ENCODE measurements at regions not wholly inside any gene's neighbourhood (a gene's known extent, or its start where the extent isn't known, plus 50 kb on each side); places are given as distances from the start of the nearest gene placed in this dataset.

GRCh38 chr9:79968533-79968932 lies 396.8 kb downstream of the TLE4 start:
- no peak for DNase-seq
- Histone ChIP-seq H3K36me3 (ENCODE audit: control insufficient read depth in 3 of 3, insufficient read depth in 2 of 3, low read depth in 1 of 3, low read length in 3 of 3) (no peaks in the 10 kb centered on the region), H3K9me3 (ENCODE audit: control insufficient read depth in 2 of 2, insufficient read depth in 1 of 2, low read depth in 1 of 2, low read length in 1 of 2) (no peaks in the 10 kb centered on the region), H3K4me1 (ENCODE audit: control insufficient read depth in 3 of 3, insufficient read depth in 2 of 3, low read depth in 1 of 3, low read length in 2 of 3) (no peaks in the 10 kb centered on the region), H3K27ac (ENCODE audit: low read depth in 1 of 3, low read length in 2 of 3) (no peak overlapping the region), H3K27me3 (ENCODE audit: control insufficient read depth in 3 of 3, insufficient read depth in 3 of 3, low read length in 3 of 3) (no peaks in the 10 kb centered on the region), H3K4me3 (ENCODE audit: low read depth in 1 of 3, low read length in 3 of 3) (no peak overlapping the region)
- FAIRE-seq, result no peak
- 73 to 77% (median 73%) methylated on average over 1 of the region's 1 CpG for WGBS, 3 donors

- H3K4me1 ChIP-seq (ENCODE audit: control insufficient read depth in 3 of 3, insufficient read depth in 2 of 3, low read depth in 1 of 3, low read length in 2 of 3), result no peaks in the 10 kb centered on the region
- 75 to 82% (median 80%) methylated on average over 3 of the region's 3 CpGs for WGBS, 3 donors
- FAIRE-seq (no peak), DNase-seq (no peak)
- no peaks in the 10 kb centered on the region for H3K9me3 ChIP-seq (ENCODE audit: control insufficient read depth in 2 of 2, insufficient read depth in 1 of 2, low read depth in 1 of 2, low read length in 1 of 2)
- no peak overlapping the region for H3K27ac ChIP-seq (ENCODE audit: low read depth in 1 of 3, low read length in 2 of 3)
- no peaks in the 10 kb centered on the region for H3K36me3 ChIP-seq (ENCODE audit: control insufficient read depth in 3 of 3, insufficient read depth in 2 of 3, low read depth in 1 of 3, low read length in 3 of 3)
- no peaks in the 10 kb centered on the region for H3K27me3 ChIP-seq (ENCODE audit: control insufficient read depth in 3 of 3, insufficient read depth in 3 of 3, low read length in 3 of 3)
- no peak overlapping the region for H3K4me3 ChIP-seq (ENCODE audit: low read depth in 1 of 3, low read length in 3 of 3)
Observed at GRCh38 chr9:79962836-79963235, 391.1 kb downstream of the TLE4 start.

GRCh38 chr9:79962150-79962549 lies 390.4 kb downstream of the TLE4 start:
- no peaks in the 10 kb centered on the region for H3K36me3 ChIP-seq (ENCODE audit: control insufficient read depth in 3 of 3, insufficient read depth in 2 of 3, low read depth in 1 of 3, low read length in 3 of 3)
- no peak for FAIRE-seq
- H3K27me3 ChIP-seq (ENCODE audit: control insufficient read depth in 3 of 3, insufficient read depth in 3 of 3, low read length in 3 of 3), result no peaks in the 10 kb centered on the region
- H3K27ac ChIP-seq (ENCODE audit: low read depth in 1 of 3, low read length in 2 of 3), result no peak overlapping the region
- no peak overlapping the region for H3K4me3 ChIP-seq (ENCODE audit: low read depth in 1 of 3, low read length in 3 of 3)
- no peaks in the 10 kb centered on the region for H3K4me1 ChIP-seq (ENCODE audit: control insufficient read depth in 3 of 3, insufficient read depth in 2 of 3, low read depth in 1 of 3, low read length in 2 of 3)
- no peak for DNase-seq
- H3K9me3 ChIP-seq (ENCODE audit: control insufficient read depth in 2 of 2, insufficient read depth in 1 of 2, low read depth in 1 of 2, low read length in 1 of 2), result no peaks in the 10 kb centered on the region
- 81 to 97% (median 91%) methylated on average over 1 of the region's 1 CpG for WGBS, 3 donors

GRCh38 chr9:79955300-79955699 lies 383.5 kb downstream of the TLE4 start:
- no peaks in the 10 kb centered on the region for H3K4me1 ChIP-seq (ENCODE audit: control insufficient read depth in 3 of 3, insufficient read depth in 2 of 3, low read depth in 1 of 3, low read length in 2 of 3)
- 66 to 79% (median 73%) methylated on average over 3 of the region's 3 CpGs for WGBS, 3 donors
- no peaks in the 10 kb centered on the region for H3K27me3 ChIP-seq (ENCODE audit: control insufficient read depth in 3 of 3, insufficient read depth in 3 of 3, low read length in 3 of 3)
- no peak overlapping the region for H3K4me3 ChIP-seq (ENCODE audit: low read depth in 1 of 3, low read length in 3 of 3)
- DNase-seq (no peak), FAIRE-seq (no peak)
- H3K36me3 ChIP-seq (ENCODE audit: control insufficient read depth in 3 of 3, insufficient read depth in 2 of 3, low read depth in 1 of 3, low read length in 3 of 3), result no peaks in the 10 kb centered on the region
- H3K9me3 ChIP-seq (ENCODE audit: control insufficient read depth in 2 of 2, insufficient read depth in 1 of 2, low read depth in 1 of 2, low read length in 1 of 2), result peaks cover 0 to 3% of the 10 kb centered on the region in 2 donors
- no peak overlapping the region for H3K27ac ChIP-seq (ENCODE audit: low read depth in 1 of 3, low read length in 2 of 3)

GRCh38 chr9:79953908-79954307 lies 382.1 kb downstream of the TLE4 start:
- FAIRE-seq (peak; percentile 84), DNase-seq (no peak)
- no peaks in the 10 kb centered on the region for H3K27me3 ChIP-seq (ENCODE audit: control insufficient read depth in 3 of 3, insufficient read depth in 3 of 3, low read length in 3 of 3)
- no peak overlapping the region for H3K27ac ChIP-seq (ENCODE audit: low read depth in 1 of 3, low read length in 2 of 3)
- peaks cover 0 to 6% of the 10 kb centered on the region in 2 donors for H3K9me3 ChIP-seq (ENCODE audit: control insufficient read depth in 2 of 2, insufficient read depth in 1 of 2, low read depth in 1 of 2, low read length in 1 of 2)
- no peak overlapping the region for H3K4me3 ChIP-seq (ENCODE audit: low read depth in 1 of 3, low read length in 3 of 3)
- no peaks in the 10 kb centered on the region for H3K4me1 ChIP-seq (ENCODE audit: control insufficient read depth in 3 of 3, insufficient read depth in 2 of 3, low read depth in 1 of 3, low read length in 2 of 3)
- no peaks in the 10 kb centered on the region for H3K36me3 ChIP-seq (ENCODE audit: control insufficient read depth in 3 of 3, insufficient read depth in 2 of 3, low read depth in 1 of 3, low read length in 3 of 3)

- Histone ChIP-seq H3K4me3 (ENCODE audit: low read depth in 1 of 3, low read length in 3 of 3) (no peak overlapping the region), H3K27me3 (ENCODE audit: control insufficient read depth in 3 of 3, insufficient read depth in 3 of 3, low read length in 3 of 3) (no peaks in the 10 kb centered on the region), H3K36me3 (ENCODE audit: control insufficient read depth in 3 of 3, insufficient read depth in 2 of 3, low read depth in 1 of 3, low read length in 3 of 3) (no peaks in the 10 kb centered on the region), H3K9me3 (ENCODE audit: control insufficient read depth in 2 of 2, insufficient read depth in 1 of 2, low read depth in 1 of 2, low read length in 1 of 2) (peaks cover 0 to 6% of the 10 kb centered on the region in 2 donors), H3K27ac (ENCODE audit: low read depth in 1 of 3, low read length in 2 of 3) (no peak overlapping the region), H3K4me1 (ENCODE audit: control insufficient read depth in 3 of 3, insufficient read depth in 2 of 3, low read depth in 1 of 3, low read length in 2 of 3) (no peaks in the 10 kb centered on the region)
- DNase-seq (no peak), FAIRE-seq (no peak)
- WGBS, 3 donors, result 88 to 91% (median 90%) methylated on average over 2 of the region's 2 CpGs
Observed at GRCh38 chr9:79952401-79952800, 380.6 kb downstream of the TLE4 start.

GRCh38 chr9:79946712-79947111 lies 374.9 kb downstream of the TLE4 start:
- FAIRE-seq (no peak), DNase-seq (no peak)
- 75 to 89% (median 86%) methylated on average over 2 of the region's 2 CpGs for WGBS, 3 donors

GRCh38 chr9:79945495-79945894 lies 373.7 kb downstream of the TLE4 start:
- DNase-seq (no peak), FAIRE-seq (no peak)
- Histone ChIP-seq H3K4me1 (ENCODE audit: control insufficient read depth in 3 of 3, insufficient read depth in 2 of 3, low read depth in 1 of 3, low read length in 2 of 3) (no peaks in the 10 kb centered on the region), H3K27ac (ENCODE audit: low read depth in 1 of 3, low read length in 2 of 3) (no peak overlapping the region), H3K27me3 (ENCODE audit: control insufficient read depth in 3 of 3, insufficient read depth in 3 of 3, low read length in 3 of 3) (peaks cover 0 to 2% (median 0%) of the 10 kb centered on the region in 3 donors), H3K36me3 (ENCODE audit: control insufficient read depth in 3 of 3, insufficient read depth in 2 of 3, low read depth in 1 of 3, low read length in 3 of 3) (no peaks in the 10 kb centered on the region), H3K4me3 (ENCODE audit: low read depth in 1 of 3, low read length in 3 of 3) (no peak overlapping the region), H3K9me3 (ENCODE audit: control insufficient read depth in 2 of 2, insufficient read depth in 1 of 2, low read depth in 1 of 2, low read length in 1 of 2) (peaks cover 0 to 3% of the 10 kb centered on the region in 2 donors)

More at GRCh38 chr9:79946712-79947111, 374.9 kb downstream of the TLE4 start:
- Histone ChIP-seq H3K4me3 (ENCODE audit: low read depth in 1 of 3, low read length in 3 of 3) (no peak overlapping the region), H3K27me3 (ENCODE audit: control insufficient read depth in 3 of 3, insufficient read depth in 3 of 3, low read length in 3 of 3) (peaks cover 0 to 2% (median 0%) of the 10 kb centered on the region in 3 donors), H3K4me1 (ENCODE audit: control insufficient read depth in 3 of 3, insufficient read depth in 2 of 3, low read depth in 1 of 3, low read length in 2 of 3) (no peaks in the 10 kb centered on the region), H3K27ac (ENCODE audit: low read depth in 1 of 3, low read length in 2 of 3) (no peak overlapping the region), H3K9me3 (ENCODE audit: control insufficient read depth in 2 of 2, insufficient read depth in 1 of 2, low read depth in 1 of 2, low read length in 1 of 2) (peaks cover 0 to 3% of the 10 kb centered on the region in 2 donors), H3K36me3 (ENCODE audit: control insufficient read depth in 3 of 3, insufficient read depth in 2 of 3, low read depth in 1 of 3, low read length in 3 of 3) (no peaks in the 10 kb centered on the region)

GRCh38 chr9:79945016-79945415 lies 373.3 kb downstream of the TLE4 start:
- H3K36me3 ChIP-seq (ENCODE audit: control insufficient read depth in 3 of 3, insufficient read depth in 2 of 3, low read depth in 1 of 3, low read length in 3 of 3), result no peaks in the 10 kb centered on the region
- peaks cover 0 to 3% of the 10 kb centered on the region in 2 donors for H3K9me3 ChIP-seq (ENCODE audit: control insufficient read depth in 2 of 2, insufficient read depth in 1 of 2, low read depth in 1 of 2, low read length in 1 of 2)
- H3K4me1 ChIP-seq (ENCODE audit: control insufficient read depth in 3 of 3, insufficient read depth in 2 of 3, low read depth in 1 of 3, low read length in 2 of 3), result no peaks in the 10 kb centered on the region
- no peak overlapping the region for H3K4me3 ChIP-seq (ENCODE audit: low read depth in 1 of 3, low read length in 3 of 3)
- FAIRE-seq (no peak), DNase-seq (no peak)
- 43 to 67% (median 55%) methylated on average over 1 of the region's 1 CpG for WGBS, 3 donors
- no peak overlapping the region for H3K27ac ChIP-seq (ENCODE audit: low read depth in 1 of 3, low read length in 2 of 3)
- peaks cover 0 to 2% (median 0%) of the 10 kb centered on the region in 3 donors for H3K27me3 ChIP-seq (ENCODE audit: control insufficient read depth in 3 of 3, insufficient read depth in 3 of 3, low read length in 3 of 3)
